NCI-H524 treated with DMSO at 0.1 percent for 48 hours (cell line): ENCODE measurements at regions not wholly inside any gene's neighbourhood (a gene's known extent, or its start where the extent isn't known, plus 50 kb on each side); places are given as distances from the start of the nearest gene placed in this dataset.

Experiments
- DNase-seq: peaks from one replicate; lab custom pipeline; 2025; lab: John Stamatoyannopoulos, UW

DNA sequence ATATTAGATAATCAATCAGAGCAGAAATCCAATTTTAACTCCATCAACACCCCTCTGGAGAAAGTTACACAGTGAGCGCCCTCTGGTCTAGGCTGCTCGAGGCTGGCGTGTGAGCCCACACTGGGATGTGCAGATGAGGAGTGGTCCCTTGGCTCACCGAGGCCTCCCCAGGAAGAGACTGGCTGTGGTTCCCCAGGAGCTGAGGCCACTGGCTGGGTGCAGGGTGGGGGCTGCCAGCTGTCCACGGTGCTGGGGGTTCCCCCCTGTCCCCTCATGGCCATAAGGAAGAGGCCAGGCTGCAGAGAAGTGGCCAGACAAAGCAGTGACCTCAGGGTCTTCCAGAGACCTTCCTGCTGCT lies 750.7 kb downstream of the BRD1 start:
- no peak for DNase-seq

DNA sequence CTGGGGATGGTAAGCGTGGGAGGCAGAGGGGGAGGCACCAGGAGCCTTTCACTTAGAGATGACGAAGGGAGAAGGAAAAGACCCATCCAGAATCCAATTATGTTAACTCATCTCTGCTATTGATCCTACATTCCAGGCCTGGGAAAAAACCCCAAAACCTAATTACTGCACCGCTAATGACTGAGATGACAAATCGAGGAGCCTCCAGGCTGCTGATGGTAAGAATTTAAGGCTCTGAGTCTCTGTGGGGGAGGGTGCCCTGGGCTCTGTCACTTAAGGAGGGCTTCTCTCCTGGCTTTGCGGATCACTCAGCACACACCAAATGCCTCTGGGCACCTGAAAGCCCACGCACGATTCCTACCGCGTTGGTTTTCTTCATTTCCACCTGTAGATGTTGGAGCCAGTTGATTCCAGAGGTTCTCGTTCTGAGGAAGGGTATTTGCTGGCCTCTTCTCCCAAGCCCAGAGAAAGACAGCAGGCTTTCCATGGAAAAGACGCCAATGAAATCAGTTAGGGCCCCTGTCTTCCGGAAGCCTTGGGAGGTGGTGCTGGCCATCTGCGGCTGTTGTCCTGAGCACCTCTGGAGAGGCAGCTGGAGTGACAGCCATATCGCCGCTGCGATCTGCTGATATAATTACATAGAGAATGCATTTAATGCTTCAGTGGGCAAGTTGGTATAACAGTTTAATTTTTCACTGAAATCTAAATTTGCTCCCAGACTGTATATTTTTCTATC lies 751.2 kb downstream of the BRD1 start:
- no peak for DNase-seq

DNA sequence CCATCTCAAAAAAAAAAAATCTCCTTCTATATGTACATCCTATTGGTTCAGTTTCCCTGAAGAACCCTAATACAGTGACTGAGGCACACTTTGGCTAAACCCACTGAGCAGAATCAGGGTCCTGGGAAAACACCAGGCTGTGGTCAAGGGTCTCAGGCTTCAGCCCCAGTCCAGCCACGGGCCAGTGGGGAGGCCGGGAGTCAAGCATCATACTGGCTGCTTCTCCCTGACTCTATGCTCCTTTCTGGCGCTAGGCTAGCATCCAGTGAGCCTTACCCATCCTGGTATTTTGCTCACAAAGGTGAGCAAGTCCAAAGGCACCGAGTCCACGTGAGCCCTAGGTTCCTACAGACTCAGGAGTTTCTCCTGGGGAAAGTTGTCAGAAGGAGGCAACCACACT lies 752.5 kb downstream of the BRD1 start:
- no peak for DNase-seq

DNA sequence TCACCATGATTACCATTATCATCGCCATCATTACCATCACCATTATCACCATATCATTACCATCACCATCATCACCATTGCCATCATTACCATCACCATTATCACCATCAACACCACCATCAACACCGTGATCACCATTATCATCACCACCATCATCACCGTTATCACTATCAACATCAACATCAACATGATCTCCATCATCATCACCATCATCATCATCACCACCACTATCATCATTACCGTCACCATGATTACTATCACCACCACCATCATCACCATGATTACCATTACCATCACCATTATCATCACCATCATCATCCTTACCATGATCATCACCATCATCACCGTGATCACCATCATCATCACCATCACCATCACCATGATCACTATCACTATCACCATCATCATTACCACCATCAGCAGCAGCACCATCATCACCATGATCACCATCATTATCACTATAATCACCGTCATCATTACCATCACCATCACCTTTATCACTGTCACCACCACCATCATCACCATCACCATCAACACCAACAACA lies 753.7 kb downstream of the BRD1 start:
- DNase-seq: no peak

DNA sequence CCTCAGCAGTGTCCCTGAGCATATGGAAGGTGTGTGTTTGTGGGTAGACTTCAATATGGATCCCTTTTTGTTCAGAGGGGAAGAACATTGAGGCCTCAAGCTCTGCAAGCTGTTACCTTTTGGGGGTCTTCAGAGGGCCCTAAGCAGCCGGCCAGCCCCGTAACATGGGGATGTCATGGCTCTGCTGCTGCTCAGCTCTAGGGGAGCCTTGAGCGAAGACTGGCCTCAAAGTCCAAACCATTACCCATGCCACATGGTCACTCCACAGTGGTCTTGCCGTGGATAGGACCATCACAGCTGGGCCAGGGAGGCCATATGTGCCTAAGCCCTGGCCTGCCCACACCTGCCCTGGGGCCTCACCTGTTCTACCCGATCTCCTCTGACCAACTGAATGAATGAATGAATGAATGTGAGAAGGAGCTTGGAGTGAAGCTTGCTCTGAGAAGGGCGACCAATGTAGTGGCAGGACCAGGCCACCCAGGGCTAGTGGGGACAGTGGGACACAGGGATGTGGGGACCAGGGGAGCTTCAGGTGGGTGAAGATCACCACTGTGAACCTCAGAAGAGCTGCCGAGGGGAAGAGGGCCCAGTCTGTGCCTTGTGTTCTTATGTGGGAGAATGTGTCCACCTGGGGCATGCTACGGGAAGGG lies 754.6 kb downstream of the BRD1 start:
- no peak for DNase-seq

DNA sequence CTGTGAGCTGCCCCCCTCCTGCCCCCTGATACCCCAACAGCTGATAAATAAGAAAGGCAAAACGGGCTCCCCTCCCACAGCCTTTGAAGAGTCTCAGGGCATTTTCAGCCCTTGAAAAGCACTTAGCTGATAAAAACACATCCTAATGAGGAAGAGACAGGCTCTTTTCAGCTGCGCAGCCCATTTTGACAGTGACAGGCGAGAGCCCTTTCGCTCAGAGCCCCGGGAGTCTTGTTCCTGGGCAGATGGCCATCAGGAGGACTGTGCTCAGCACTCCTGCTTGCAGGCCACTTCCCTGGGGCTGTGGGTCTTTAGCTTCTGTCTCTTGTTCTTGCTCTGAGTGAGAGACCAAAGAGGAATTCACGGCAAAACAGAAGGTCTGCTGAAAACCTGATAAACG lies 757.2 kb downstream of the BRD1 start:
- no peak for DNase-seq

DNA sequence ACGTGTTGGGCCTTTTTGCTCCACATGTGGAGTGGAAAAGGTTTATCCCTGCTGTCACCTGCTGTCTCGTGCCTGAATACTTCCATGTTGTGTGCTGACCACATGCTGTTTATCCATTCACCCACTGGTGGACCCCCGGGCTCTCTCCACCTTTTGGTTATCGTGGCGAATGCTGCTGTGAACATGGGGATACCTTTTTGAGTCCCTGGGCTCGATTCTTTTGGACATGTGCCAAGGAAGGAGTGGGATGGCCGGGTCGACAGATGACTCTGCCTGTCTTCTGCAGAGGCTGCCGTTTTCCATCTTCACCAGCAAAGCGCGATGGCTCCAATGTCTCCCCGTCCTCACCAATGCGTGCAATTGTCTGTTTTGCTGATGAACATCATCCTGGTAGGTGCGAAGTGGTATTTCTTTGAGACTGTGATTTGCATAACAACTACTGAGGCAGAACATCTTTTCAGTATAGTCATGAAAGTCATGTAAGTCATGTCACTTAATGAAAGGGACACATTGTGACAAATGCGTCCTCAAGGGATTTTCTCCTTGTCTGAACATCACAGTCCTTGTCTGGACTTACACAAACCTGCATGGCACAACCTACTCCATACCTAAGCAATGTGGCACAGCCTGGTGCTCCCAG lies 758.7 kb downstream of the BRD1 start:
- DNase-seq: no peak

DNA sequence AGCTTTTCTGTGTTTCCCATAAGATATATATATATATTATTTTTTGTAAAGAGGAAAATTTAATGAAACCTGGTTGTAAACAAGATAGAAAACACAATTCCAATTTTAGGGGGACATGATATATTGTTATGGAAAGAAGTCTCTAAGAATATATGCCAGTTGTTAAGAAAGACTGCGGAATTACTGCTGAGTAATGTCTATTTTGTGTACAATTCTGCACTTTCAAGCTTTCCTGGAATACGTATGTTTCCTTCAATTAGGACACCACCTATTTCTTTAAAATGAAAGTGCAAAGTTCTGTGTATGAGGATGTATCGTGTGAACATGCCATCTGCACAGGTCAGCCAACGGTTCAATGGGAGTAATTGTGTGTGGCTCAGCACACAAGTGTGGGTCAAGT lies 760.2 kb downstream of the BRD1 start:
- DNase-seq: no peak

DNA sequence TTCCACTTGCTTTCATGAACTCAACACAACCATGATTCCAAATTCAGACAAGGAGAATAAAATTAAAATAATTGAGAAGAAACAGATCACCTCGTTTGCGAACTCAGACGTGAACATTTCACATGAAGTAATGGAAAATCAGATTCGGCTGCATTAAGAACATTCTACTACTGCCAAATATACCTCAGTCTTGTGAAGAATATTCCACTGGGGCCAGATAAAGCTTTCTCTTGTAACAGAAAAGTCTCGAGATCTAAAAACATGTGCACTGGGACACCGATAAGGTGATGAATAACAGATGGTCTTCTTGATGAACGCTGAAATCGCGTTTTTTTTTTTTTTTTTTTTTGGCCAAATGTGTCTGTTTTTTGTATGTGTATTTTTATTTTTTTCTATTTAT lies 761.1 kb downstream of the BRD1 start:
- no peak for DNase-seq

DNA sequence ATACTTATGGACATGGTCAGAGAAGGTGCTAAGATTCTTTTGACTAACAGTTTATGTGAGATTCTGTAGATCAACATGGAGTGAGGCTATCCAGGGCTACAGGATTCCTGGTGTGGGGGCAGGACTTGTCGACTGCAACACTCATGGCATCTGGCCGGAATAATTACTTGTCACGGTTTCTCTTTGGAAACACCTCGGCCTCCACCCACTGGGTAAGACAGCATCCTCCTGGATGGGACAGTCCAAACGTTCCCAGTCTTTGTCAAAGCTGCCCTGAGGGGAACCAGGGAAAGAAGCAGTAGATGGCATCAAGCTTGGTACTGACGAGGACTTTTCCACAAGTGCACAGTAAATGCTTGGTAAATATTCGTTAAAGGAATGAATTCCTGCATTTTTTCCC lies 762.8 kb downstream of the BRD1 start:
- DNase-seq: no peak

DNA sequence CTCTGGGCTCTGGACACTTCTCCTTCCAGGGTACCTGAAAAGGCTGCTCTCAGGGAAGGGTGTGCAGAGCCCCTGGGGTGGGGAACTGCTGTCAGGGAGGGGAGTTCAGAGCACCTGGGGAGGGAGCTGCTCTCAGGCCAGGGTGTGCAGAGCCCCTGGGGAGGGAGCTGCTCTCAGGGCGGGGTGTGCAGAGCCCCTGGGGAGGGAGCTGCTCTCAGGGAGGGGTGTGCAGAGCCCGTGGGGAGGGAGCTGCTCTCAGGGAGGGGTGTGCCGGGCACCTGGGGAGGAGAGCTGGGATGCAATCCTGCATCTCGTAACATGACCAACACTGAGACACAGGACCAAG lies 764.2 kb downstream of the BRD1 start:
- DNase-seq: no peak

DNA sequence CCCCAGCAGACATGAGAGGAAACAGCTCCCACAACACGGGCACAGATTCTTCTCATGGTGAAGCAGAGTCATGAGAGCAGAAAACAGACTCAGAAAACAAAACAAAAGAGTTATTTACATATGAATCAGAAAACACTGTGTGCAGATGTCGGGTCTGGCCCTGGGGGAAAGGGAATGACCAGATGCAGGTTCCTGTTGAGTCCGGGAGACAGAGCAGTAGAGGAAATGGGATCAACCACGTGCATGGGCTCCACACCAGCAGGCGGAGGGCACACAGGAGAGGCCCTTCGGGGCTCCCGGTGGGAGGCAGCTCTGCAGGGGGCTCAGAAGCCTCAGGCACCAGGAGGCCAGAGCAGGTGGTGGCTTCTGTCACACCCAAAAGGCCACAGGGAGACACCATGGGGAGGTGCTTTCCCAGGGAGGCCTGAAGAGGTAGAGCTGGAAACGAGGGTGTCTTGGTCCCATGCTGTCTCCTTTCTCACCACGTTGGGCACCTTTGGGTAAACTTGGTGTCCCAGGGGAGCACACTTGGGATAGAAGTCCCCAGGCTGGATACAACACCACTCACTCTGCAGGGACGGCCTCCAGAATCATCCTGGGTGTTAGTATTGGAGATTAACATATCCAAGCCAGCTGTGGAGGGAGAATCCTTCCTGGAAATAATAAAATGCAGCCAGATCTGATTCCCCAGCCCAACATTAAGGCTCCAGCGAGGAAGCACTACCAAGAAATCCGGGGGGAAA lies 764.7 kb downstream of the BRD1 start:
- DNase-seq: no peak

DNA sequence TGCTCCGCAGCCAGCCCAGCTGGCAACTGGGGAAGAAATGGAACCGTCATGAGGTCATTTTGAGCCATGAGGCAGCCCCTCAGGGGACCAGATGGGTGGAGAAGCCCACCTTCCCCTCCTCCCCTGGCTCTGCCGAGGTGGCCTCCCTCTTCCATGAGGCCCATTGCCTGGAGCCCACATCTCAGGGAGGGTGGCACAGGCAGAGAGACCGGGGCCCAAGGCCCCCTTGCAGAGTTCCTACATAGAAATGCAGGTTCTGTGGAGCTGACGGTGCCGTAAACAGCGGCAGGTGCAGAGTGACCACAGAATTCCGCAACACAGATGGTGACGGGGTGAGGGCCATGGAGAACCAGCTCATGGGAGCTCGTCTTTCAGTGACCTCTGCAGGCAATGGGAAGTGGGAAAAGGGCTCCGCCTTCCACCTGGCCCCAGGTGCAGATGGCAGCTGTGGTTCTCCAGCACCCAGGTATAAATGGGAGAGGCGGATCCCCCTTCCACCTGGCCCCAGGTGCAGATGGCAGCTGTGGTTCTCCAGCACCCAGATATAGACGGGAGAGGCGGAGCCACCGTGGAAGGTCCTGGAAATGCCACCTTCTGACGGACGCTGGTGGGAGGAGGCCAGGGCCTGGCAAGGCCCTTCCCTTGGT lies 765.4 kb downstream of the BRD1 start:
- DNase-seq: no peak

DNA sequence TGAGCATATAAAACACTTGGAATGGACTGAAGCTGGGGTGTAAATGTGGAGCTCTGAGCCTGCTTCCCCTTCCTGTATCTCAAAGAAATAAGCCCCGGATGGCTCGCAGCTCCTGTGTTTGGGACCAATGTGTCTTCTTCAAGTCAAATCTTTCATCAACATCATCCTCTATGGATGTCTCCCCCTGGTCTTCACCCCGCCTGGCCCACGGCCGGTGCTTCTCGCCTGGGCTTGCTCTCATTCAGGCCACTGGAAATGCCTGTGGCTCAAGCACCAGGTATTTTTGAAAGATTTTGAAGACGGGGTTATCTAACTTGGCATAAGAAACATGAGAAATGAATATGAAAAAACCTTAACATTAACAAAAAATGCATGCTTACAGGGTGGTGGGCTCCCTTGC lies 769.8 kb downstream of the BRD1 start:
- no peak for DNase-seq

DNA sequence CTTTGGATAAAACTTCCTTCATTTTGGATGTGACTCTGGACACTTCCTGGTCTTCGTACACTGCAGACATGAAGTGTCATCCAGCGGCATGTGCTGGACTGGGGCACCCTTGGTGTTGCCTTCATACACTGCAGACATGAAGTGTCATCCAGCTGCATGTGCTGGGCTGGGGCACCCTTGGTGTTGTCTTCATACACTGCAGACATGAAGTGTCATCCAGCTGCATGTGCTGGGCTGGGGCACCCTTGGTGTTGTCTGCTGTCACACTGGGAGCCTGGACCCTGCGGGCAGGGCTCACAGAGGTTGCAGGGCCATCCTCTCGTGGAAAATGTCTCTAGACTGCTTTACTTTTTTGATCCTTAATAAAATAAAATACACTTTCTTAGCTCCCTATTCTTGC lies 771.4 kb downstream of the BRD1 start:
- no peak for DNase-seq

DNA sequence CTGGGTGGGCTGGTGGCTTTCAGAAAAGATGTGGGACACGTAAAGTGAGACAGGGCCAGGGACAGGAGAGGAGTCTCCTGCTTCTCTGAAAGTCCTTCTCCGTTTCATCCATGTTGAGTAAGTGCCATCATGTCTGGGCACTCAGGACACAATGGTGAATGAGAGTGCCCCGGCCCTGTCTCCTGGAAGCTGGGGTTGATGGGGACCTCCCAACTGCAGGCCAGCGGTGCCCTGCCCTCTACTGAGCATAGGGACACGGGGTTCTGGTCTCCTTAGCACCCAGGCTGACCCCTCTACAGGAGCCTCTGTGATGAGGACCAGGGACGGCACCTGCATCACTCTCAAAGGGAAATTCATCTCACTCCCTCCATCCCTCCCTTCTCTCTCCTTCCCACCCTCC lies 772.3 kb downstream of the BRD1 start:
- DNase-seq: no peak

DNA sequence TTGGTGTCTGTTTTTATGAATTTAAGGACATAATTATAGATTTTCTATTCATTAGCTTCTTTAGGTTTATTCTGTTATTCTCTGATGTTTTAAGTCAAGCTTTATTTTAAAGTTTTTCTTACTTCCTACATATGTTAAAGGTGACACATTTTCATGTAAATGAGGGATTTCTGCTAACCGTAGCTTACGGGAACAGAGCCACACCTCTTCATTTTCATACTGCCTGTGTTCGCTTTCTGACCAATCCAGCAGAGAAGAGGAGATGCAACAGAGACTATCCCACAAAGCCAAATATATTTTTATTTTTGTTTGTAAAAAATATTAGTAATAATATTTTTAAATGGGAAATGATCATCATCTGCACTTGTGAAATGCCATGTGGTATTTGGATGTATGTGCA lies 774.1 kb downstream of the BRD1 start:
- DNase-seq: no peak

DNA sequence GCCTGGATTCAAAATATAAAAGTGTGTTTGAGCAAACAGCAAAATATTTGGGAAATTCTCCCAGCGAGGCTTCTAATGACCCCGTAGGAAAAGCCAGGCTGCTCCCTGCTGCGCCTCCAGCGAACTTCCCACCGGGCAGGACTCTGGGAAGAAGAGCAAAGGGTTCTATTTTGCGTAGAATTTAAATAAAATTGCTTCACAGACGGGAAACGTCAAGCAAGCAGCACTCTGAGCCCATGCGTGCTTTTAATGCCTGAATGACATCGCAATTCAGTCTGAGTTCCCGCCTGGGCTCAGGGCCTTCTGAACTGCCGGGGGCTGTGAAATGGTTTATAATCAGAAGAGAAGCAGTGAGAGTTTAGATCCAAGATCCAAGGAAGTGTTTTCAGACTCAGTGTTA lies 775.1 kb downstream of the BRD1 start:
- DNase-seq: no peak

DNA sequence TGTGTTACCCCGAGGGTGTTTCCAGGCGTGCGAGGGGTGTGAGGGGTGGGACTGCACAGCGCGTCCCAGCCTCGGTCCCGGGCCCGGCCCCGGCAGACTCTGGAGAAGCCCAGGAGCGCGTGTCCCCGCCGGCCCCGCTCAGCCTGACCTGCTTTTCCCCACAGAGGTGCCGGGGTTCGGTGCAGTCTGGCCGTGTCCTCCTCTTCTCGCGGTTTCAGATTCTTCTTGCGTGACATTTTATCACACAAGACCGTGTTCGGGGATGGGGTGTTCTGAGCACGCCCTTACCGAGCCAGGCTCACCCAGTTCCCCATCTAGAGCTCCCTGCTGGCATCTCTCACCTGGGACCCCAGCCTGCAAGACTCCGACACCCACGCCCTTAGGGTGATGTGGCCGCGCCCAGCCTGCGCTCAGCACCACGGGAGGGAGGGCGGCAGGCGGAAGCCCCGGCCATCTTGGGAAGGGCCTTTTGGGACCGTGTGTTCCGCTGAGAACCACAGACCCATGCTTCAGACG lies 775.6 kb downstream of the BRD1 start:
- no peak for DNase-seq

DNA sequence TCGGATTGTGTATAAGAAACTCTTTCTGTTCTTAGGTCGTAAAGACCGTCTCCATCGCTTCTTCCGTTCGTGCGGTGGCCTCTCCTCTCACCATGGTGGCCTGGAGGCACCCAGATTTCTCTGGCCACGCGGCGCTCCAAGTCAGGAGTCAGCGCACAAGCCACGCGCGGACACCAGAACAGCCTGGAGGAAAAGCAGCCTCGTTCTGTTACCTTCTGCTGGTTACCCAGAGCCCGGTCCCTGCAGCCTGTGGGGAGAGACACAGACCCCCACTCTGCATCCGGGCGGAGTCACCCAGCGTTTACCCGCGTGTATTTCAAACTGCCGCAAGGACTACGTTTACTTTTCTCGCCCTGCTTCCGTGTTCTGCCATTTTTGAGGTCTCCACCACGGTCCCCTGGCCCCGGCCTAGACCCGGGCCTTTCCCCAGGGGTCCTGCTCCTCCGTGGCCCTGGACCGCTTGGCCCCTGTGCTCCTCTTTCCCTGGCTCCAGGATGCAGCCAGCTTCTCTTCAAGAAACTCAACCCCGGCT lies 776.1 kb downstream of the BRD1 start:
- DNase-seq: no peak

DNA sequence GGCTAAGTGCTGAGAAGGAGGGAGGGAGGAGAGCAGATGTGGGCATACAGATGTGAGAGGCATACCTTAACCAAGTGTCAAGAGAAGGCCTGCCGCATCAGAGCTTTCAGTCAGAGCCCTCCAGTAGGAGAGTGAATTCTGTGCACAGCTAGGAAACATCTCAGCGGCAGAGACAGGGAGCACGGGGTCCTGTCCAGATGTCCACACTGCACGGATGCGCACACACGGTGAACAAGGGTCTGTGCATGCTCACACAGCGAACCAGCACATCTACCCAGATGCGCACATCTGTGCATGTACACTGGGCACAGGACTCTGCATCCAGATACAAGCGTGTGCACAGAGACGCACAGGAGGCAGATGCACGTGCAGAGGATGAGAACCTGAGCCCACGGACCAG lies 778.0 kb downstream of the BRD1 start:
- no peak for DNase-seq

DNA sequence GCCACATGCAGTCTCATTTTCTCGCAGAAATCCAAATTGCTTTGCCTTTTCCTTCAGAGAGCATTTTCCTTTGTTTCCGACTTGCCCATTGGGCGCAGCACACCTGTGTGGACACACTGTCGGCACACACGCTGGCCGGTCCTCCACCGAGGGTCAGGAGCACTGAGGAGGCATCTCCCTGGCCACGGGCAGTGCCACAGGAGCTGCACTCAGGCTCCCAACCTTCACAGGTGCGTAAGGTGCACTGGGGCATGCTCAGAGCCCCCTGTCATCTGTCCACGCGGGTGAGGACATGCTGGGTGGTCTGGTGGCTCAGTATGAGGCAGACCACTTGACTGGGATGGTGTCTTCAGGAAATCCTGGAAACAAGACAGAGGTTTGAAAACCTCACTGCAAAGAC lies 779.1 kb downstream of the BRD1 start:
- no peak for DNase-seq
